GM19238 (cell line): ENCODE measurements at regions not wholly inside any gene's neighbourhood (a gene's known extent, or its start where the extent isn't known, plus 50 kb on each side); places are given as distances from the start of the nearest gene placed in this dataset.

Source experiments
- DNase-seq: peaks from one replicate; pipeline ENCODE4 v3.0.0; 2011; ENCODE audit warnings: low spot score; ENCODE audit not compliant: insufficient read length

GRCh38 chr19:34104096-34104495, 68.2 kb upstream of the LSM14A start:
- no peak for DNase-seq

- DNase-seq = no peak
Measured at GRCh38 chr19:34104557-34104956, 67.7 kb upstream of the LSM14A start.

GRCh38 chr19:34109596-34109995, 62.7 kb upstream of the LSM14A start:
- no peak for DNase-seq

GRCh38 chr19:34118879-34119748, 53.2 kb upstream of the LSM14A start:
- no peak for DNase-seq

DNA sequence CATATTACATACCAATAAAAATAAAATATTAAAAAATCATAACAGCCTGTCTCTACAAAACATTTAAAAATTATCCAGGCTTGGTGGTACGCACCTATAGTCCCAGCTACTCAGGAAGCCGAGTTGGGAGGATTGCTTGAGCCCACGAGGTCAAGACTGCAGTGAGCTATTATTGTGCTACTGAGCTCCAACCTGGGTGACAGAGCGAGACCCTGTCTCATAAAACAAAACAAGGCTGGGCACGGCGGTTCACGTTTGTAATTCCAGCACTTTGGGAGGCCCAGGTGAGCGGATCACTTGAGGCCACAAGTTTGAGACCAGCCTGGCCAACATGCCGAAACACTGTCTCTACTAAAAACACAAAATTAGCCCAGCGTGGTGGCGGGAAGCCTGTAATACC, 52.2 kb upstream of the LSM14A start:
- DNase-seq = no peak

- peak; percentile 33 for DNase-seq
Measured at GRCh38 chr19:34120846-34121639, 51.3 kb upstream of the LSM14A start.
